Breast epithelium (tissue), 4 donors: ENCODE measurements at regions not wholly inside any gene's neighbourhood (a gene's known extent, or its start where the extent isn't known, plus 50 kb on each side); places are given as distances from the start of the nearest gene placed in this dataset.

ENCODE experiments used
- DNase-seq, 2 donors: peaks; one replicate each; pipeline ENCODE4 v3.0.0-alpha.2; 2019; ENCODE audit warnings: low spot score in 2 of 2
- H3K27ac ChIP-seq, 2 donors: fragments of 200-600 bp; sonication (generic) in 1 of 2; one replicate each; pipeline ENCODE4 v1.5.1; 2016 to 2019; ENCODE audit warnings: mild to moderate bottlenecking in 1 of 2
- H3K27me3 ChIP-seq, 2 donors: fragments of 200-600 bp; sonication (generic) in 1 of 2; one replicate each; pipeline versions ENCODE4 v1.5.1 to v1.6.0; 2017 to 2019; ENCODE audit warnings: control low read depth in 1 of 2, mild to moderate bottlenecking in 1 of 2
- H3K36me3 ChIP-seq: fragments of 200-600 bp; one replicate; pipeline ENCODE4 v1.5.1; 2019
- H3K4me1 ChIP-seq, 2 donors: fragments of 200-600 bp; sonication (generic); one replicate each; pipeline ENCODE4 v1.5.1; 2016 to 2019; ENCODE audit warnings: control low read depth in 1 of 2
- H3K4me3 ChIP-seq, 3 donors: fragments of 200-600 bp; sonication (generic); 1 replicate in 2 of 3; 2 replicates in 1 of 3; pipeline ENCODE4 v1.5.1; 2016 to 2019; ENCODE audit warnings: mild to moderate bottlenecking in 3 of 3, moderate library complexity in 2 of 3
- H3K9me3 ChIP-seq, 2 donors: fragments of 200-600 bp; sonication (generic) in 1 of 2; one replicate each; pipeline ENCODE4 v1.5.1; 2016 to 2019; ENCODE audit warnings: control low read depth in 1 of 2
- CTCF ChIP-seq, 3 donors: fragments of 450-650 bp; IDR thresholded peaks; one replicate each; pipeline ENCODE4 v1.5.1; 2016 to 2017; ENCODE audit warnings: antibody characterized with exemption in 3 of 3, mild to moderate bottlenecking in 3 of 3, moderate library complexity in 3 of 3
- POLR2A ChIP-seq: fragments of 450-650 bp; IDR thresholded peaks from one replicate; pipeline ENCODE4 v1.6.1; 2016; ENCODE audit warnings: antibody characterized with exemption, mild to moderate bottlenecking, moderate library complexity
- POLR2AphosphoS5 ChIP-seq, 3 donors: sonication (generic); formaldehyde crosslinking; IDR thresholded peaks; one replicate each; pipeline ENCODE4 v1.6.1; 2017; ENCODE audit warnings: antibody characterized with exemption in 3 of 3
- intact Hi-C: fragments of 100-400 bp; cut with DNase I; formaldehyde crosslinking; loops from one replicate; pipeline ENCODE4 v1.15.1; 2023; ENCODE audit warnings: low total_unique reads

- no peak for DNase-seq
- H3K27ac ChIP-seq = no peak overlapping the region
- H3K4me1 ChIP-seq = no peaks in the 10 kb centered on the region
- no peaks in the 10 kb centered on the region for H3K9me3 ChIP-seq
- no peak overlapping the region for H3K4me3 ChIP-seq
- intact Hi-C loops = no loop called here
- no peaks in the 10 kb centered on the region for H3K27me3 ChIP-seq
- H3K36me3 ChIP-seq = no peaks in the 10 kb centered on the region
- TF ChIP-seq CTCF (IDR thresholded peaks at IDR 0.05) = no peak
- no peak for TF ChIP-seq POLR2A
- TF ChIP-seq POLR2AphosphoS5 (IDR thresholded peaks at IDR 0.05) = no peak
Observed at GRCh38 chr7:38002689-38003088, 82.2 kb downstream of the EPDR1 start.

- Histone ChIP-seq H3K4me3 (no peak overlapping the region), H3K36me3 (no peaks in the 10 kb centered on the region), H3K27me3 (no peaks in the 10 kb centered on the region), H3K27ac (no peak overlapping the region), H3K4me1 (no peaks in the 10 kb centered on the region), H3K9me3 (peaks cover 0 to 14% of the 10 kb centered on the region in 2 donors)
- intact Hi-C loops = no loop called here
- TF ChIP-seq CTCF (IDR thresholded peaks at IDR 0.05) = no peak
- no peak for TF ChIP-seq POLR2AphosphoS5 (IDR thresholded peaks at IDR 0.05)
- TF ChIP-seq POLR2A = no peak
- DNase-seq = no peak
Observed at GRCh38 chr7:38006559-38006958, 86.1 kb downstream of the EPDR1 start.

GRCh38 chr7:38007096-38007495 is 86.7 kb downstream of the EPDR1 start:
- Histone ChIP-seq H3K4me1 (no peaks in the 10 kb centered on the region), H3K9me3 (peaks cover 0 to 14% of the 10 kb centered on the region in 2 donors), H3K36me3 (no peaks in the 10 kb centered on the region), H3K4me3 (no peak overlapping the region), H3K27me3 (no peaks in the 10 kb centered on the region), H3K27ac (no peak overlapping the region)
- no peak for DNase-seq
- intact Hi-C loops = no loop called here
- TF ChIP-seq POLR2AphosphoS5 (IDR thresholded peaks at IDR 0.05) = no peak
- TF ChIP-seq POLR2A = no peak
- no peak for TF ChIP-seq CTCF (IDR thresholded peaks at IDR 0.05)

- no peak for DNase-seq
Observed at GRCh38 chr7:38013246-38013645, 92.8 kb downstream of the EPDR1 start.

GRCh38 chr7:38016567-38016966 is 96.1 kb downstream of the EPDR1 start:
- H3K9me3 ChIP-seq = no peaks in the 10 kb centered on the region
- no peaks in the 10 kb centered on the region for H3K27me3 ChIP-seq
- no peak for DNase-seq
- H3K27ac ChIP-seq = no peak overlapping the region
- no peak overlapping the region for H3K4me3 ChIP-seq
- intact Hi-C loops = no loop called here
- no peak for TF ChIP-seq POLR2A
- no peak for TF ChIP-seq CTCF (IDR thresholded peaks at IDR 0.05)
- no peak for TF ChIP-seq POLR2AphosphoS5 (IDR thresholded peaks at IDR 0.05)
- no peaks in the 10 kb centered on the region for H3K4me1 ChIP-seq
- no peaks in the 10 kb centered on the region for H3K36me3 ChIP-seq

More at GRCh38 chr7:38013246-38013645, 92.8 kb downstream of the EPDR1 start:
- Histone ChIP-seq H3K27me3 (no peaks in the 10 kb centered on the region), H3K36me3 (no peaks in the 10 kb centered on the region), H3K4me3 (no peak overlapping the region), H3K9me3 (peaks cover 0 to 14% of the 10 kb centered on the region in 2 donors), H3K27ac (no peak overlapping the region), H3K4me1 (no peaks in the 10 kb centered on the region)
- intact Hi-C loops = no loop called here
- TF ChIP-seq POLR2AphosphoS5 (IDR thresholded peaks at IDR 0.05) (no peak), CTCF (IDR thresholded peaks at IDR 0.05) (no peak), POLR2A (no peak)
